A673 (cell line): ENCODE measurements at regions not wholly inside any gene's neighbourhood (a gene's known extent, or its start where the extent isn't known, plus 50 kb on each side); places are given as distances from the start of the nearest gene placed in this dataset.

ENCODE experiments used
- BruUV-seq: library from RNA; stranded (reverse); fragments of 400-500 nt; replicated peaks from 2 replicates; lab custom pipeline; 2021; lab: Mats Ljungman, UMichigan
- CTCF ChIA-PET: fragments of 300-600 bp; sonication (Branson Sonifier 250); formaldehyde crosslinking; loops from one replicate; lab custom pipeline; 2022; ENCODE audit warnings: antibody characterized with exemption; lab: Charles Lee
- POLR2A ChIA-PET: fragments of 300-600 bp; sonication (Branson Sonifier 250); formaldehyde crosslinking; loops from one replicate; lab custom pipeline; 2022; ENCODE audit warnings: antibody characterized with exemption; ENCODE audit not compliant: low non-redundant PET; lab: Charles Lee
- DNase-seq: peaks from one replicate; pipeline ENCODE4 v3.0.0-alpha.2; 2015; ENCODE audit warnings: low spot score
- H3K27ac ChIP-seq: fragments of 200-600 bp; sonication (generic); 2 replicates; pipeline ENCODE4 v1.5.1; 2016; ENCODE audit warnings: mixed run types, low read depth, mild to moderate bottlenecking, mixed read lengths, antibody characterized with exemption, low read length; ENCODE audit not compliant: poor library complexity, severe bottlenecking
- H3K27me3 ChIP-seq: fragments of 200-600 bp; sonication (generic); replicated peaks from 2 replicates; pipeline ENCODE4 v1.6.1; 2017; ENCODE audit warnings: mixed run types, low read depth, mild to moderate bottlenecking, mixed read lengths, antibody characterized with exemption, low read length; ENCODE audit not compliant: insufficient read depth, poor library complexity
- H3K36me3 ChIP-seq: fragments of 200-600 bp; sonication (generic); 2 replicates; pipeline ENCODE4 v1.6.1; 2016; ENCODE audit warnings: mixed run types, mild to moderate bottlenecking, mixed read lengths, antibody characterized with exemption, low read length; ENCODE audit not compliant: insufficient read depth, poor library complexity, severe bottlenecking
- H3K4me1 ChIP-seq: fragments of 200-600 bp; sonication (generic); 2 replicates; pipeline ENCODE4 v1.6.1; 2017; ENCODE audit warnings: mixed run types, mild to moderate bottlenecking, mixed read lengths, antibody characterized with exemption, low read length; ENCODE audit not compliant: insufficient read depth, poor library complexity, severe bottlenecking
- H3K4me3 ChIP-seq: fragments of 200-600 bp; sonication (generic); 2 replicates; pipeline ENCODE4 v1.5.1; 2016; ENCODE audit warnings: low read depth, mixed run types, mild to moderate bottlenecking, mixed read lengths, low read length; ENCODE audit not compliant: poor library complexity, severe bottlenecking
- H3K9me3 ChIP-seq: fragments of 200-600 bp; sonication (generic); 2 replicates; pipeline ENCODE4 v1.6.1; 2016; ENCODE audit warnings: mixed run types, low read depth, mild to moderate bottlenecking, mixed read lengths, antibody characterized with exemption, low read length; ENCODE audit not compliant: poor library complexity, severe bottlenecking
- CTCF ChIP-seq: fragments of 300-800, 200-600 bp; sonication (generic); conservative IDR thresholded peaks from 2 replicates; pipeline ENCODE4 v1.5.1; 2017; ENCODE audit warnings: low read depth, mild to moderate bottlenecking, antibody characterized with exemption, low read length, moderate library complexity, mixed read lengths
- EZH2 ChIP-seq: fragments of 200-600 bp; sonication (generic); IDR thresholded peaks from 2 replicates; pipeline ENCODE4 v1.6.1; 2017; ENCODE audit warnings: borderline replicate concordance, low read depth, mild to moderate bottlenecking, mixed read lengths, antibody characterized with exemption, low read length; ENCODE audit not compliant: poor library complexity, severe bottlenecking
- intact Hi-C: fragments of 100-400 bp; cut with micrococcal nuclease; formaldehyde crosslinking; loops from one replicate; pipeline ENCODE4 v1.10.0; 2022; ENCODE audit not compliant: unreplicated experiment

DNA sequence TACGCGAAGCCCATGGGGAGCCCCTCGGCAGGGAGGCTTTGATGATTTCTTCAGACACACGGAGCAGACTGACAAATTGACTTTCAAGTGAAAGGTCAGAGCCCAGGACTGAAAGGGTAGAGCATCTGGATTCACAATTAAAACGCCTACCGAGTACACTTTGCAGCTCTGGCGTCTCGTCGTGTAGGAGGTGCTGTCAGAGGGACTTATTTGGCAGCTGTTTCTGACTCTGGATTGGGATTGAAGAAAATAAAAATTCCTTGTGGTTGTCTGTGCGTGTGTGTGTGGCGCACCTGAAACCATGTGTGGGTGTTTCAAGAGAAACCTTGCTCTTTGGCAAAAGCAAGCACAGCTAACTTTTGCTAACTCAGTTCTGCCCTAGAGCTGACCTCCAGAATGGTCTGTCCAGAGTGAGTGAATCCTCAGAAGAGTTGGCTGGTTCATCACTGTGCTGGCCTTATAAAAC is 348.7 kb downstream of the HLX start:
- H3K27me3 ChIP-seq = no peaks in the 10 kb centered on the region
- no peak overlapping the region for H3K27ac ChIP-seq
- H3K36me3 ChIP-seq = no peaks in the 10 kb centered on the region
- H3K9me3 ChIP-seq = peaks cover 14% of the 10 kb centered on the region
- no TSS peak for BruUV-seq
- no peak for TF ChIP-seq EZH2
- no peak for TF ChIP-seq CTCF
- no peak overlapping the region for H3K4me3 ChIP-seq
- CTCF ChIA-PET = no interaction called here
- POLR2A ChIA-PET = no interaction called here
- intact Hi-C loops = no loop called here
- DNase-seq = no peak
- no peaks in the 10 kb centered on the region for H3K4me1 ChIP-seq

GRCh38 chr1:221228594-221228993 is 349.4 kb downstream of the HLX start:
- CTCF ChIA-PET = no interaction called here
- no TSS peak for BruUV-seq
- POLR2A ChIA-PET = no interaction called here

GRCh38 chr1:221230605-221231004 is 351.4 kb downstream of the HLX start:
- no peaks in the 10 kb centered on the region for H3K36me3 ChIP-seq
- H3K27me3 ChIP-seq = no peaks in the 10 kb centered on the region
- H3K9me3 ChIP-seq = no peaks in the 10 kb centered on the region
- POLR2A ChIA-PET = no interaction called here
- no peak overlapping the region for H3K27ac ChIP-seq
- BruUV-seq = no TSS peak
- no peak for DNase-seq
- CTCF ChIA-PET = no interaction called here
- H3K4me1 ChIP-seq = no peaks in the 10 kb centered on the region
- intact Hi-C loops = no loop called here
- H3K4me3 ChIP-seq = no peak overlapping the region
- TF ChIP-seq EZH2 = no peak
- no peak for TF ChIP-seq CTCF

More at GRCh38 chr1:221228594-221228993, 349.4 kb downstream of the HLX start:
- Histone ChIP-seq H3K4me1 (no peaks in the 10 kb centered on the region), H3K36me3 (no peaks in the 10 kb centered on the region), H3K27me3 (no peaks in the 10 kb centered on the region), H3K27ac (no peak overlapping the region), H3K9me3 (peaks cover 9% of the 10 kb centered on the region), H3K4me3 (no peak overlapping the region)
- intact Hi-C loops = no loop called here
- no peak for DNase-seq
- TF ChIP-seq EZH2 (no peak), CTCF (no peak)
